Right atrium auricular region (tissue), 2 donors: ENCODE measurements at regions not wholly inside any gene's neighbourhood (a gene's known extent, or its start where the extent isn't known, plus 50 kb on each side); places are given as distances from the start of the nearest gene placed in this dataset.
A peak's percentile ranks its signal among the peaks of the same experiment; 100 is the strongest.

Experiments
- DNase-seq: peaks from one replicate; pipeline ENCODE4 v3.0.0-alpha.2; 2019; ENCODE audit warnings: low spot score
- H3K27ac ChIP-seq, 2 donors: fragments of 200-600 bp; sonication (generic); 1 replicate in 1 of 2; 2 replicates in 1 of 2; pipeline ENCODE4 v1.5.1; 2016 to 2019
- H3K27me3 ChIP-seq, 2 donors: fragments of 200-600 bp; sonication (generic); one replicate each; pipeline versions ENCODE4 v1.5.1 to v1.6.0; 2017 to 2019
- H3K36me3 ChIP-seq: fragments of 200-600 bp; sonication (generic); one replicate; pipeline ENCODE4 v1.5.1; 2016
- H3K4me1 ChIP-seq, 2 donors: fragments of 200-600 bp; sonication (generic); one replicate each; pipeline versions ENCODE4 v1.5.1 to v1.6.0; 2017 to 2019
- H3K4me3 ChIP-seq, 2 donors: fragments of 200-600 bp; sonication (generic); 1 replicate in 1 of 2; 2 replicates in 1 of 2; pipeline ENCODE4 v1.5.1; 2017 to 2019; ENCODE audit warnings: mild to moderate bottlenecking in 1 of 2, moderate library complexity in 1 of 2
- H3K9me3 ChIP-seq, 2 donors: fragments of 200-600 bp; sonication (generic); one replicate each; pipeline ENCODE4 v1.5.1; 2019
- CTCF ChIP-seq, 2 donors: fragments of 200-600 bp; sonication (generic); IDR thresholded peaks; one replicate each; pipeline ENCODE4 v1.5.1; 2019; ENCODE audit warnings: antibody characterized with exemption in 2 of 2

- no peak for DNase-seq
- H3K27me3 ChIP-seq, result no peaks in the 10 kb centered on the region
- no peaks in the 10 kb centered on the region for H3K36me3 ChIP-seq
- H3K9me3 ChIP-seq, result no peaks in the 10 kb centered on the region
- no peak overlapping the region for H3K27ac ChIP-seq
- no peaks in the 10 kb centered on the region for H3K4me1 ChIP-seq
- no peak overlapping the region for H3K4me3 ChIP-seq
- TF ChIP-seq CTCF (IDR thresholded peaks at IDR 0.05), result no peak
Observed at GRCh38 chr10:58943960-58944359, 232.5 kb upstream of the PHYHIPL start.

GRCh38 chr10:58948303-58948702, 228.1 kb upstream of the PHYHIPL start:
- DNase-seq, result no peak
- Histone ChIP-seq H3K27ac (no peak overlapping the region), H3K4me1 (no peaks in the 10 kb centered on the region)

GRCh38 chr10:58950618-58951017, 225.8 kb upstream of the PHYHIPL start:
- no peaks in the 10 kb centered on the region for H3K36me3 ChIP-seq
- no peaks in the 10 kb centered on the region for H3K9me3 ChIP-seq
- no peak for TF ChIP-seq CTCF (IDR thresholded peaks at IDR 0.05)
- DNase-seq, result no peak
- H3K27ac ChIP-seq, result no peak overlapping the region
- H3K4me3 ChIP-seq, result no peak overlapping the region
- no peaks in the 10 kb centered on the region for H3K27me3 ChIP-seq
- no peaks in the 10 kb centered on the region for H3K4me1 ChIP-seq

More at GRCh38 chr10:58948303-58948702, 228.1 kb upstream of the PHYHIPL start:
- Histone ChIP-seq H3K9me3 (no peaks in the 10 kb centered on the region), H3K27me3 (no peaks in the 10 kb centered on the region), H3K4me3 (no peak overlapping the region), H3K36me3 (no peaks in the 10 kb centered on the region)
- no peak for TF ChIP-seq CTCF (IDR thresholded peaks at IDR 0.05)

GRCh38 chr10:58951087-58951486, 225.4 kb upstream of the PHYHIPL start:
- peak overlapping the region in 1 of 2 donors; percentile 67 for H3K27ac ChIP-seq

GRCh38 chr10:58951746-58952145, 224.7 kb upstream of the PHYHIPL start:
- Histone ChIP-seq H3K4me3 (no peak overlapping the region), H3K4me1 (no peaks in the 10 kb centered on the region), H3K27ac (peak overlapping the region; percentile 52 to 67), H3K27me3 (no peaks in the 10 kb centered on the region), H3K36me3 (no peaks in the 10 kb centered on the region), H3K9me3 (no peaks in the 10 kb centered on the region)
- DNase-seq, result no peak
- no peak for TF ChIP-seq CTCF (IDR thresholded peaks at IDR 0.05)

More at GRCh38 chr10:58951087-58951486, 225.4 kb upstream of the PHYHIPL start:
- TF ChIP-seq CTCF (IDR thresholded peaks at IDR 0.05), result no peak
- no peak for DNase-seq
- Histone ChIP-seq H3K9me3 (no peaks in the 10 kb centered on the region), H3K36me3 (no peaks in the 10 kb centered on the region), H3K27me3 (no peaks in the 10 kb centered on the region), H3K4me1 (no peaks in the 10 kb centered on the region), H3K4me3 (no peak overlapping the region)

- Histone ChIP-seq H3K36me3 (no peaks in the 10 kb centered on the region), H3K27me3 (no peaks in the 10 kb centered on the region), H3K4me3 (no peak overlapping the region), H3K4me1 (no peaks in the 10 kb centered on the region), H3K9me3 (no peaks in the 10 kb centered on the region), H3K27ac (peak overlapping the region; percentile 52 to 67)
- DNase-seq, result no peak
- no peak for TF ChIP-seq CTCF (IDR thresholded peaks at IDR 0.05)
Observed at GRCh38 chr10:58952162-58952601, 224.3 kb upstream of the PHYHIPL start.
